Effector CD4-positive, alpha-beta T cell (primary cell): ENCODE measurements at regions not wholly inside any gene's neighbourhood (a gene's known extent, or its start where the extent isn't known, plus 50 kb on each side); places are given as distances from the start of the nearest gene placed in this dataset.
"Not testable (repeated sequence)": the region's sequence is repeated elsewhere in the genome, so short reads cannot be mapped to it uniquely, and the experiment has no call there.

Experiments
- DNase-seq: peaks from one replicate; pipeline ENCODE4 v3.0.0-alpha.2; 2020

DNA sequence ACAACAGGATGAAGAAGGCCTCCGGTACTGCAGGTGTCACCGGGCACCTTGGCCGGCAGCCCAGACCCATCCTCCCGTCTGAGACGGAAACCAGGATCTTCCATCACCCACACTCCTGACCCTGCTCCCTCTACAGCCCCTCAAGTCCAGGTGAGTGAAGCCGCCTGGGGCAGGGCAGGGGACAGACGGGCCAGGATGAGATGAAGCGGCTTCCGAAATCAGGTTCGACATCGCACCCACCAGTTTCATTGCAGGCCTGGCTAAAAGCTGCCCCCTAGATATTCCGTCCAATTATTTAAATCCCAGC, 639.1 kb downstream of the TBC1D22A start:
- no peak for DNase-seq

DNA sequence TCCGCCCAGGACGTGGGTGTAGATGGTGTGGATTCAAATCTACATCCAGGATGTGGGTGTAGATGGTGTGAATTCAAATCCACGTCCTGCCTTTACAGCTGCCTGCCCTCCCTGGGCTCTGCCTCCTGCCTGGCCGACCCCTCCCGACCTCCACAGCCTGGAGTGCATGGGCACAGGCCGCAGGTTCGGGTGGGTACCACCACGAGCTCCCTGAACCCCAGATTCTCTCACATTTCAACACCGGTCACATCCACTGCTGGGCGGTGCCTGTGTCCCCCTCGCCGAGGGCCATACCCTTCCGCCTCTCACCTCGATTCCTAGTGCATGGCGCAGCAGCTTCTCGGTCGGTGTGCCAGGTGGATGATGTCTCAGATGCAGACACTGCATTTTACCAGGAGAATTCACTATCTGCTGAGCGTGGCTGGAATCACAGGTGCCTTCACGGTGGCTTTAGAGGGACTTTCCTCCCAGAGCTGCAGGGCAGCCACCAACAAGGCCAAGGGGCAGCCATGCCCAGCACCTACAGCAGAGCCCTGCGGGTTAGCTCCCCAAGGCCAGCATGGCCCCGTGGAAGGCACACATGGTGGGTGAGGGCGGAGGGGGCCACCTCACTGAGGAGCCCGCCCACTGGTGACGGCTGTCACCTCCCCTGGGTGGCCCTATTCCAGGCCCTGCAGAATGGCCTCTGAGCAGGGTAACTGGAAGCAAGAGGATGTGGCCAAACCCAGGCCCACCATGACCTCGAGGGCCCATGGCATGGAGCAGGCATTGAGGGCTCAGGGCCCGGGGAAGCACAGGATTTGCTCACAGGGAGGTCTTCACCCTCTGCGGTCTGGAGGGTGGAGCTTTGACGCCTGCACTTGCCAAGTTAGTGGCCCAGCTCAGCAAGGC, 638.5 kb downstream of the TBC1D22A start:
- DNase-seq = no peak

DNA sequence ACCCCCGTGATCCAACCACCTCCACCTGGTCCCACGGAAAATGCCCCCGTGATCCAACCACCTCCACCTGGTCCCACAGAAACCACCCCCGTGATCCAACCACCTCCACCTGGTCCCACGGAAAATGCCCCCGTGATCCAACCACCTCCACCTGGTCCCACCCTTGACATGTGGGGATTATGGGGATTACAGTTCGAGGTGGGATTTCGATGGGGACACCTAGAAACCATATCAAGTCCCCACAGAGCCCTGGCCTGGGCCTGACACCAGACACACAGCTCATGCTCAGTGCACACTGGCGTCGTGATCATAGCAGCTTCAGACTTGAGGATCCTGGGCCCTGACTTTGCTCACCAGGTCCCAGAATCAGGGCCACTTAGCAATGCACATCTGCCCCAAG, 637.7 kb downstream of the TBC1D22A start:
- DNase-seq = not testable (repeated sequence)

DNA sequence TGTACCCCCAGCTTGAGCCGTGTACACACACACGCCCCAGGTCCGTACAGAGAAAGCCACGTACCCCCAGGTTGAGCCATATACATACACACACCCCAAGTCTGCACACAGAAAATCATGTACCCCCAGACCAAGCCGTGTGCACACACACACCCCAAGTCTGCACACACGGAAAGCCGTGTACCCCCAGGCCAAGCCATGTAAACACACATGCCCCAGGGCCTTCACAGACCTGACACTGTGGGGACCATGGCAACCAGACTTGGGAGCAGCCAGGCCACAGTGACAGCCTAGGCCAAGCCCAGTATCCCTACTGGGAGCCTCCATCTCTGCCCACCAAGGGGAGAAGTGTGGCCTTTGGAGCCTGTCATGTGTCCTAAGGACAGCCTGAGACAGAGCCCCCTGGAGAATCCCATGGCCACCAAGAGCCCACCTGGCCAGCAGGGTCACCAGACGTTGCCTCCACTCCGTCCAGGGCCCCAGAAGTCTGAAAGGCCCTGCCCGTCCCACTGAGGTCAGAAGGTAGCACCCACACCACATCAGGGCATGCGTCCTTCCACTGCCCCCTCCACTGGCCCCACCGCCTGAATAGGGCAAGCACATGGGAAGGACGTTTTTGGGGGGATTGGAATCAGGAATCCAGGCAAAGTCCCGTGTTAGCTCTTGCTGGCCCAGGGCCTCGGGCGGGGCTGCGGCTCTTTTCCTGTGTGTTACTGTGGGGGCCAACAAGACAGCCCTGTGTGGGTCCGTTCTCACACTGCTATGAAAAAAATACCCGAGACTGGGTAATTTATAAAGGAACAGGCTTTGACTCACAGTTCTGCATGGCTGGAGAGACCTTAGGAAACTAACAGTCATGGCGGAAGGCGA, 636.7 kb downstream of the TBC1D22A start:
- no peak for DNase-seq

DNA sequence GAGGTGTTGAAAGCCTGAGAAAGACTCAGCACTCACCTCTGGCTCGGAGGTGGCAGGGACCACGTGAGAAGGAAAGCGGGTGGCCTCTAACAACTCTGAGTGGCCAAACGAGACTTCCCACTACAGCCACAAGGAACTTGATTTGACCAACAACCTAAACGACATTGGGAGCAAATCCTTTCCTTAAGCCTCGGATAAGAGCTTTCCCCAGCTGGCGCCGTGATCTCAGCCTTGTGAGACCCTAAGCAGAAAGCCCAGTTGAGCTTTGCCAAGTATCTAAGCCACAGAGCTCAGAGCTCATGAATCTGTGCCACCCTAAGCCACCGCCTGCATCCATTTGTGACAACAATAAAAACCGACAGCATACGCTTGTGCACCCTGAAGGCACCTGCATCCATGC, 636.0 kb downstream of the TBC1D22A start:
- DNase-seq = no peak

DNA sequence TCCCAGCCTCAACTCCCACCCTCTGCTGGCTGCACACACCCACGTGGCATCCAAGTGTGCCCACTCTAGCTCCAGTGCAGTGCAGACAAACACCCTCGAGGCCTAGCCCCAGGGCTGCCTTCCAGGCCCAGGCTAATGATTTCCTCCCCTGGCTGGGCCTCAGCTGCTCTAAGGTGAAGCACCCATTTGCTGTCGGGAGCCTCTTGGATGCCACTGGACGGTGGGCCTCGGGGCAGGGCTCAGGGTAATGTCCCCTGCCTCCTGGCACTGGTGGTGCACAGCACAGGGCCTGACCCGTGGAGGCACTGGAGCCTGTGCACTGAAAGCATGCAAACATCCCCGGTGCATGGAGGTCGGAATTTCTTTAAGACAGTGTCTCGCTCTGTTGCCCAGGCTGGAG, 635.2 kb downstream of the TBC1D22A start:
- DNase-seq = no peak

DNA sequence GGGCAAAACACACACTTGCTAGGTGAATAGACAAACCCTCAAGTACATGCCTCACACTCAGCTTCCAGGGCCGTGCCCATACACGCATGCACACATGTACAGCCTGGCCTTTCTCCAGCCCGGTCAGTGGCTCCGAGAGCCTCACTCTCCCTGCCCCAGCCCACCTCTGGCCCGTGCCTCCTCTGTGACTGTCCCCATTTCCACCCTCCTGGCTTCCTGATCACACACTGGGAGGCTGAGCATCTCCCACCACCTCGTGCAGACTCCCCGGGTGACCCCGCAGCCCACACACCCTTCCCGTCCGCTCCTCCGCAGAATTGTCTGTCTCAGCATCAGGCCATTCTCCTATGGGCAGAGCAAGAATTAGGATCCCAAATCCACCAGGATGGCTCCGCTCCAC, 634.1 kb downstream of the TBC1D22A start:
- DNase-seq = no peak

DNA sequence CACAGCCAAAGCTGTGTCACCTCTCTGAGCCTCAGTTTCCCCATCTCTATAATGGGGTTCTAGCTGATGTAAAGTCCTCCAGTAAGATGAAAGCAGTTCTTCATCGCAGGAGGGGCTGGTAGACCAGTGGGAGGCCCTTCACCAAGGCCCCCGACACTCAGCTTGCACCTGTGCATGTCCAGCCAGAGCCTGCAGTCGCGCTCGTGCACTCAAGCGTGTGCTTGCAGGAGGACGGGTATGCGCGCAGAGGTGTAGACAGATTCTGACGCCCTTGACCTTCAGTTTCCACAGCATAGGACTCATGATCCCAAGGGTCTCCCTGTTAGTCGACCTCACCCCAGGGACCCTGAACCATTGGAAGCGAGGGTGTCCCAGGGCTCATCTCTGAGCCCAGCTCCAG, 633.7 kb downstream of the TBC1D22A start:
- DNase-seq = no peak

DNA sequence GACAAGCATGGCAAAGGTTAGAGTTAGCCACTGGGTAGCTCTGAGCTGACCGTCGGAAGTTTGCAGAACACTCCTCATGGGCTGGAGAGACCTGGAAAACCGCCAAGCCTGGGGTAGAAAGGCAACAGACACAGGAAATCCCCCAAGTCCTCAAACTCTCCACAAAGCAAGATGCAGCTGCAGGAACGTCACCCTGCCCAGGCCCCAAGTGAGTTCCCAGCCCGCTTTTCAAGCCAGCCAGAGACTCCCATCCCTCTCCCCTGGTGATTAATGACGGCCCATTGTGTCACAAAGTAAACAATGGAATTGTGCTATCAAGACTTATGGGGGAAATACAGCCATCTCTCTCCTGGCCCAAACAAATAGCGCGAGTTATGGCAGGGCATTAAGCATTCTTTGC, 633.0 kb downstream of the TBC1D22A start:
- no peak for DNase-seq

DNA sequence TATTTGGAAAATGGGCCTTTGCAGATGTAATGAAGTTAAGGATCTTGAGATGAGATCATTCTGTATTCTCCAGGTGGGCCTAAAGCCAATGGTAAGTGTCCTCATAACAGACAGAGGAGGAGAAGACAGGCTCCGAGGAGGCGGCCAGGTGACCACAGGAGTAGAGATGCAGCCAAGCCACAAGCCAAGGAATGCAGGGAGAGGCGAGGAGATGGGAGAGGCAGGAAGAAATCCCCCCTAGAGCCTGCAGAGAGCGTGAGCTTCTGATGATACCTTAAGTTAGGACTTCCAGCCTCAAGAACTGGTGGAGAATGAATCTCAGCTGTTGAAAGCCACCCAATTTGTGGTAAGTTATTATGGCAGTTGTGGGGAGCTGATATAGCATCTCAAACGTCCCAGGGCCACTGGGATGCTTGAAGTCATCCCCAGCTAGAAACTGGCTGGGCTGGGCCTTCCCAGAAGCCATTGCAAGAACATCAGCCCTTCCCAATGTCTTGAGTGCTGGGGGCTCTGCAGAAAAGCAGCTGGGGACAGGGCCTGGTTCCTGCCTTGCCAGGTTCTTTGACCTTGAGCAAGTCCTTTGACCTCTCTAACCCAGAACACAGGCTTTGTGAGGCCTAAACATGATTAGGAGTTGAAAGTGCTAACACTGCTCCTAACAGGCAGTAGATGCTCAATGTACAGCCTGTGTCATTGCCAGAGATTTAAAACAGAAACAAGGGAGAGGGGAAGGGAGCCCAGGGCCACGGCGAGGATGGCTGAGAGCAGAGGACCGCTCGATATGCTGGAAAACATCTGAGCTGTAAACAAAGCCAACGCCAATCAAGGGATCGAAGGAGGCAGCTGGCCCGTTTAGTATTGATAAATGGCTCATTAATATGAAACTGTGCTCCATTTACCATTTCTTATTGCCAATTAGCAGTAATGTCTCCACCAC, 632.3 kb downstream of the TBC1D22A start:
- no peak for DNase-seq

DNA sequence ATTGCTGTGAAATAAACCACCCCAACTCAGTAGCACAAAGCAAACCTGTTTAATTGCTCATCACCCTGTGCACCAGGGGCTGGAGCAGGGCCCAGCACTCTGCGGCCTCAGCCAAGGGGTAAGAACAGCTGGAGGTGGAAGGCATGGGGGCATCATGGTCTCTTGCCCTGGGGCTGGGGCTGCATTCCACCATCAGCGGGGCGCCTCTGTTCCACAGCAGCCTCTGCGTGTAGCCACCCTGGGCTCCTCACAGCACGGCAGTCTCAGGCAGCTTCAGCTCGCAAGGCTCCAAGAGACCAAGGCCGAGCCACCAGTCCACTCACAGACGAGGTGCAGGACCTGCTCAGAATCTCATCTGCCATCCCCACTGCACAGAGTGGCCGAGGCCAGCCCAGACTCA, 630.7 kb downstream of the TBC1D22A start:
- no peak for DNase-seq

DNA sequence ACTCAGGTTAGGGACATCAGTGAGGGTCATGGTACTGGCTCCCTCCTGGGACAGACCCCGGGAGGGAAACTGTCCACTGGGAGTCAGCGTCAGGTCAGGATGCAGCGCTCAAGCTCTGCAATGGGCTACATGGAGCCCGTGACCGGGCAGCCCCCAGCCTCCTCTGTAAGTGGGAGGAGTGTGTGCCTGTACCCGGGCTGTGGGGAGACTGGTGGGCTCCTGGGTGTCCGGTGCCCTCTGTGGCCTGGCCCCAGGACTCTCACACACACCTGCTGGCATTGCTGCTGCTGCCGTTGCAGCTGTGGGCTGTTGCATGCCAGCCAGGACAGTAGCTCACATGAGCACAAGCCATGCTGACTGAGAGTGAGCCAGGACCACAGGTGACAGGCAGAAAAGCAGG, 630.3 kb downstream of the TBC1D22A start:
- DNase-seq = no peak

DNA sequence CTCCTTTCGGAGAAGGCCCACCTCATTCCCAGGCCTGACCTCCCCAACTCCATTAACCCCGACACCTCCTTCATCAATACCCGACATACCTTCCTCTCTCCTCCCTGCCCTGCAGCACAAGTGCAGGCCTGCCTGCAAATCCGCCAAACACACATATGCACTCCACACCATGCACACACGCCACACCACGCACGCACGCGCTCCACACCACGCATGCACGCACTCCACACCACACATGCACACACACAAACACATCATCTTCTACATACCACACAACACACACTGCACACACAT, 629.6 kb downstream of the TBC1D22A start:
- DNase-seq = no peak

DNA sequence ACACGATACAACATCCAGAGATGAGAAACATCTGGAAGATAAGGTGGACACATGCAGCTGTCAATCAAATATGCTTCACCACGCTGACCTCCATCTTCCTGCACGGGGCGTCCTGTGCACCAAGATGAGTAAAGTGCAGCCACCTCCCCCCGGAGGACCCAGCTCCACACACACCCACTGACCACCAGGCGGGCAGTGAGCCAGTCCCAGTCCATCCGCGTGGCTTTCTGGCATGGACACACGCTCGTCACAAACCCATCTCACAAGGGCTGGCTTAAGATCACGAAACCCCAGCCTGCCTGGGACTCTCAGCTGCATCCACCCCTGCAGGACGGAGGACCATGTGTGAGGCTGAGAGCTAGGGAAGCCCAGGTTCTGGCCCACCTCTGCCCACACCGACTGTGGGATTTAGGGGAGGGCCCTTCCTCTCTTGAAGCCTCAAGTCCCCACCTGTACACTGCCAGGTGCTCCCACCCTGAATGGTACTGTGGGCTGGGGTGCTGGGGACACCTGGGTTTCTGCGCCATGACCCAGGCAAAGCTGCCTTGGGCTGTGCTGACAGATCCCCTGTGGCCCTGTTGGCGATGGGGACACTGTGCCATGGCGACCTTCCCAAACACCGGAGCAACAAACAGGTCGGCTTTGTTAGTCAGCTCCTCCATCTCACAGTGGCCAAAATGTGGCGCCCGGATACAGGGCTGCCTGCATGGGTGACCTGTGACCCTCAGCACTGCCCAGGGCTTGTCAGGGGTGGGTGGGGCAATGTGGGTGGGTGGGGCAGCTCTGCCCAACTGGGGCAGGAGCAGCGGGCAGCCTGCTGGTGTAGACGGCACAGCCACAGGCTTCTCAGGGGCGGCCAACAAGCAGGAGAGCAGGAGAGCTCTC, 629.0 kb downstream of the TBC1D22A start:
- no peak for DNase-seq

DNA sequence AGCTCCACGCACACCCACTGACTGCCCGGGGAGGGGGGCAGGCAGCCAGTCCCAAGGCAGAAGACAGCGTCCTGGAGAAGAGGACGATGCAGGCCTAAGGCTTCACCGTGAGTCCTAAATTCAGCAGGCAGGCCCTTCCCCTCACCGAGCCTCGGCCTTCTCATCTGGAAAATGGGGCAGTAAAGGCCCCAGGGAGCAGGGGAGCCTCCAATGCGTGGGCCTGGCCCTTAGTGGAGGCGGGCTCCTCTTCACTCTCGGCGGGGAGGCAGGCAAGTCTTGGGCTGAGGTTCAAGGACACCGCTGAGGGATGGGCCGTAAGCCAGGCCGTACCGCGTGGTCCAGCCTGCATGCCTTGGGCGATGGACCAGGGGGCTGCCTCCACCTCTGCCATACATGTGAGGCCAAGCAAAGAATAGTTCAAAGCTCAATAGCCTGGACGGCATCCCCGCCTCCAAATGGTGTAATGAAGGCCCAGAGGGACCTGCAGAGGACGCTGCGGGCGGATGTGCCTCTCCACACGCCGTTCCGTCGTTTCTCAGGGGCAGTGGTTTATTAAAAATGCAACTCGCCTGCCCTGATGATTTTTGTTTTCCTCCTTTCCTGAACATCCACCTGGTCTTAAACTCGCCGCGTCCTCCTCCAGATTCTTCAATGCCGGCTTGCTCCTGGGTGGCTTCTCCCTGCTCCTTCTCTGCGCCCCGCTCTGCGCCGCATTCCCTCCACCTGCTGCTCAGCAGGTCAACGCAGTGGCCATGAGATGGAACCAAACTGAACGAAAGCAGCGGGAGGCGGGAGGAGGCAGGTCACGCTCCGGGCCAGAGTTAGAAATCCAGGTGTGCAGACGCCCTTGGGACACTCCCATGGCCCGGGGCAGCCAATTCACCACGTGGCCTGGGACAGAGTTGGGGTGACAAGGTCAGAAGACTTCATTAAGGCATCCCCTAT, 627.8 kb downstream of the TBC1D22A start:
- DNase-seq = no peak

DNA sequence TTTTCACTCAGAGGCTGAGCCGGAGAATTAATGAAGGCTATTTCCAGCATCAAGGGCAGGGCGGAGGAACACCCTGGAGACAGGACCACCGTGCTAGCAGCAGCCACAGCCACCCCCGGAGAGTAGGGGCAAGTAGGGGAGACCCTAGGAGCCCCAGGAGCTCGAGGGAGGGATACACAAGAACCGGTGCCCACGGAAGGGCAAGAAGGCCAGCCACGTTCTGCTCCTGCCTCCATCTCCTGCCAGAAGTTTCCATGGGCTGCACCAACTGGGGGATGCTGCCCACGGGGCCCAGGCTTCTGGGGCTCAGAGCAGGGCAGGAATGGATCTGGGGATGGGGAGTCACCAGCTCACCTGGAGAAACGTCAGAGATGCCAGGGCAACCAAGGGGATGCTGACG, 626.8 kb downstream of the TBC1D22A start:
- DNase-seq = no peak

DNA sequence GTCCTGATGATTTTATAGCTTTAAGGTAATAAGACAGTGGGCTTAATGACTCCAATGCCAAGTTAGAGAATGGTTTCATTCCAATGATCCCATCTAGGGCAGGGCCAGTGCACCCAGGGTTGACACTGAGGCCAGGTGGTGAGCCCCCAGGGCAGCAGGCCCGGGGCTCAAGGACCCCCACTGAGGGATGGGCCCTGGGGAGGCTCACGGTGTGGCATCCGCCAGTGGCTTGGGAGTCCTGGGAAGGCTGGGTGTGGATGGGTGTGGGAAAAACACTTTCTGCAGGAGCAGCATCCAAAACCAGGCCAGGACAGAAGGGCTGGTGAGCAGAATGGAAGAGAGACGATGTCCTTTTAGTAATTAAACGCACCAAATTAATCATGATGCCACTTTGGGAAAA, 626.3 kb downstream of the TBC1D22A start:
- DNase-seq = no peak

DNA sequence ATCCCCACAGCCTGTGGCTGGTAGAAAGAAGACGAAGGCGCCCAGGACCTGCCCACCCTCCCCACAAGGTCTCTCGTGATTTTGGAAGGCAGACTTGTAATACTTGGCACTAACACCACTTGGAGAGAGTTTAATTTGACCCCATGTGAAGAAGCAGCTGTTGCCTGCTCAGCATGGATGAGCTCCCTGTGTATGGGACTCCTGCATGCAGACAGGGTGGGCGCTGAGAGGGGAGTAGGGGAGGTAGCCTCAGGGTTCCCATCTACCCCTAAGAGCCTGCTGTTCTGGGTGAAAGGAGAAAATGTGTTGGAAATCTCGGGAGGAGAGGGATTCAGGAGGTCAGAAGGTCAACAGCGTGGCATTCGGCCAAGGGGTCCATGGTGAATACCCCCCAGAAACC, 625.9 kb downstream of the TBC1D22A start:
- DNase-seq = no peak

DNA sequence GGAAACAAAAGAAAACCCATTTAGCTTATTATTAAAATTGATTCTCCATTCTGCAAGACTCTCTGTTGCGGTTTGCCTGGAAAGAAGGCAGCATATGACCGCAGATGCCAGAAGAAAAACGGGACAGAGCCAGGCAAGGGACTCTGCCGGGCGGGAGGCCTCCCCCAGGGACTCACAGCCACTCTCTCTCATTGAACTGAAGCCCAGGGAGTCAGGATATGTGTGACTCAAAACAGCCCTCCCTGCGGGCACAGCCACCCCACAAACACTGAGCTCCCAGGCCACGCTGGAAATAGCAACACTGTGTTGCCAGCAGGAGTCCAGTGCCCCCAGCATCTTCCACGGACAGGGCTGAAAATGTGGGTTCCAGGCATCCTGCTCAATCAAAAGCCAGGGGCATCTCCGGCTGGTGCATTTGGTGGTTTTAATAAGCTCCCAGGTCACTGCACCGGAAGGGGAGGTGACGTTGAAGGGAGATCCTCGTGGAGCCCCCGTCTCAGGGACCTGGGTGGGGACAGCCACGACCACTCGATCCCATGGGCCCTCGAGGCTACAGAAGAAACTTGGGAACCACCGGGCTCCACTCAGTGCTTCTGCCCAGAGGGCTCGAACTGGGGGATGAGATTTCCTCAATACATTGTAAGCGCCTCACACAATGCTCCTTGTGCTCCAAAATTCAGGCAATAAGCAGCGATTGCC, 624.5 kb downstream of the TBC1D22A start:
- DNase-seq = no peak

DNA sequence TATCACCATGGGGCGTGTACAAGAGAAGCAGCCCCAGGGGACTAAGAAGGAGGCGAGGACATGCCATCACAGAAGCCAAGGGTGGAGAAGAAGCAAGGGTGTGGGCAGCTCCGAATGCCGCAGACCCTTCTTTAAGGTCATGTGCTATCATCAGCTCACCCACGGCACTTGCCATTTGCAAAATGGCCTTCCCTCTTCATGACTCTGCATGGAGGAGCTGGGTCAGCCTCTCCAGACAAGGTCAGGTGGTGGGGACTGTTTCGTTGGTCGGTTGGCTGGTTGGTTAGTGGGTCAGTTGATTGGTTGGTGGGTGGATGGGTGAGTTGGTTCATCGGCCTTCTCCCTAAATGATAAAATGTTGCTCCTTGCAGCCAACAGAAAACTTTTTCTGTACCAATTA, 622.5 kb downstream of the TBC1D22A start:
- DNase-seq = no peak
